ENCODE measurements at regions not wholly inside any gene's neighbourhood (a gene's known extent, or its start where the extent isn't known, plus 50 kb on each side); places are given as distances from the start of the nearest gene placed in this dataset.

GRCh38 chr4:153034681-153035080 lies 98.6 kb downstream of the FHDC1 start:
- DNase-seq (ENCODE audit: low spot score in 2 of 2): peak; percentile 69 to 93
- no peak overlapping the region for H3K4me3 ChIP-seq
- 0 out of 2 replicates have a peak, but pooled peaks cover 3% of the 10 kb centered on the region for H3K27me3 ChIP-seq (ENCODE audit: low read depth)
- no peaks in the 10 kb centered on the region for H3K36me3 ChIP-seq (replicated peaks)
- H3K9me3 ChIP-seq: peaks cover 4% of the 10 kb centered on the region; the same call in 1 of the 2 replicates
- in situ Hi-C loops (cut with MboI; ENCODE audit: low sequenced_read_pairs): no loop called here
- H3K4me1 ChIP-seq: peaks cover 12% of the 10 kb centered on the region

- Histone ChIP-seq H3K4me3 (no peak overlapping the region), H3K4me1 (peaks cover 12% of the 10 kb centered on the region), H3K27me3 (ENCODE audit: low read depth) (0 out of 2 replicates have a peak, but pooled peaks cover 3% of the 10 kb centered on the region), H3K9me3 (0 out of 2 replicates have a peak, but pooled peaks cover 6% of the 10 kb centered on the region), H3K36me3 (replicated peaks) (no peaks in the 10 kb centered on the region)
- in situ Hi-C loops (cut with MboI; ENCODE audit: low sequenced_read_pairs): no loop called here
- no peak for DNase-seq (ENCODE audit: low spot score in 2 of 2)
Measured at GRCh38 chr4:153036931-153037482, 100.9 kb downstream of the FHDC1 start.

DNA sequence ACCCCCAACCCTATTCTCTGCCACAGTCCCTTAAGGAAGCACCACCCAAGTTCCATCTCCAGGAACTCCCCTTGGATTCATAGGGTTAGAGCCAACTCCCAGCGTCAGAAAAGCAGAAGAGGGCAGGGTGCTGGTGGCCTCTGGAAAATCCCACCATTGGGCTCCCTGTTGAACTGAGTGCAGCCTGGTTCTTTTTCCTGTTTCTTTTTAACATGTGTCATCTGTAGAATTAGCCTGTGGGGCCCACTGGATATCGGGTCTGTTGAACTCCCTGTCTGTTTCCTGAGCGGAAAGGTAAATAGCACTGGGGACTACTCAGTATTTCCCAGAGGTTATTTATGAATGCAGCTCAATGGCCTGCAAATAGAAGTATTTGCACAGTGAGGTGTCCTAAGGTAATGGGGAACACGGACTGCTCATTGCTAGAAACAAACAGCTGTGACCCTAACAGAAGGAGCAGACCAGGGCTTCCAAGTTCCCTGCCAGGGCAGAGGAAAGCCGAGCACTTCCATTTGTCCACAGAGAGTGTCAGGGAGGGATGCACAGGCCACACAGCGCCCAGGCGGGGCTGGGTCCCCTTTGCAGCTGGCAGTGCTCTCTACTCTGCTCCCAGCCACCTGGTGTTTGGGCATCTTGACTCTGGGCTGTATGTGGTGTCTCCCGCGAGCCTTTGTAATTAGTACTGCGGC lies 102.6 kb downstream of the FHDC1 start:
- DNase-seq (ENCODE audit: low spot score in 2 of 2): no peak
- Histone ChIP-seq H3K4me1 (peaks cover 12% of the 10 kb centered on the region), H3K36me3 (replicated peaks) (no peaks in the 10 kb centered on the region), H3K27me3 (ENCODE audit: low read depth) (0 out of 2 replicates have a peak, but pooled peaks cover 3% of the 10 kb centered on the region), H3K4me3 (no peak overlapping the region), H3K9me3 (0 out of 2 replicates have a peak, but pooled peaks cover 6% of the 10 kb centered on the region)
- in situ Hi-C loops (cut with MboI; ENCODE audit: low sequenced_read_pairs): no loop called here

DNA sequence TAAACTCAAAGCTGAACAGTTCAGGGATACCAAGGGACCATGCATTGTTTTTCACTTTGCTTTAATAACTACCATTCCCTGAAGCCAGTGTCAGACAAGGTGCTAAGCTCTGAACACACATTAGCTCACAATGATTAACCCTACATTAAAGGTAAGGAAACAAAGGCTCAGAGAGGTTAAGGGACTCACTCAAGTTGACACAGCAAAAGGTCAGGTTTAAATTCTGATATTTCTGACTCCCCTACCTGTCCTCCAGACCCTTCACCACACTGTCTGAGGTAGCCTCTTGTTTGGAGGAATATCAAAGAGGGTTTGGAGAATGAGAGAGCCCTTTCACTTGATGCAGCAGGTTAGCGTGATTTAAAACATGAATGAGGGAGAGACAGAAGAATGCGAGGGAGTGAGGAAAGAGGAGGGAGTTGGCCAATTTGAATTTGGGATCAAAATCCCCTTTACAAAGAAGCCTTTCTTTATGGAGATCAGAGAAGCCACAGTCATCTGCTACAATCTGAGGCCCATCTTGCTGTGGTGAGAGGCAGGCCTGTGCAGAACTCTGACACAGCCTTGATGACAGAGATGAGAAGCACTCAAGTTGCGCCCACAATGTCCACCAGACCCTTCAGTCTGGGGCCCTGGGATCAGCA lies 103.5 kb downstream of the FHDC1 start:
- Histone ChIP-seq H3K4me1 (peaks cover 7% of the 10 kb centered on the region), H3K27me3 (ENCODE audit: low read depth) (0 out of 2 replicates have a peak, but pooled peaks cover 3% of the 10 kb centered on the region), H3K4me3 (no peak overlapping the region), H3K9me3 (0 out of 2 replicates have a peak, but pooled peaks cover 6% of the 10 kb centered on the region), H3K36me3 (replicated peaks) (no peaks in the 10 kb centered on the region)
- no peak for DNase-seq (ENCODE audit: low spot score in 2 of 2)
- in situ Hi-C loops (cut with MboI; ENCODE audit: low sequenced_read_pairs): no loop called here

- DNase-seq (ENCODE audit: low spot score in 2 of 2): no peak
- Histone ChIP-seq H3K27me3 (ENCODE audit: low read depth) (0 out of 2 replicates have a peak, but pooled peaks cover 3% of the 10 kb centered on the region), H3K4me3 (no peak overlapping the region), H3K36me3 (replicated peaks) (no peaks in the 10 kb centered on the region), H3K9me3 (0 out of 2 replicates have a peak, but pooled peaks cover 6% of the 10 kb centered on the region), H3K4me1 (no peaks in the 10 kb centered on the region)
- in situ Hi-C loops (cut with MboI; ENCODE audit: low sequenced_read_pairs): no loop called here
Measured at GRCh38 chr4:153040677-153041076, 104.6 kb downstream of the FHDC1 start.

GRCh38 chr4:153044036-153044435 lies 107.9 kb downstream of the FHDC1 start:
- no peaks in the 10 kb centered on the region for H3K27me3 ChIP-seq (ENCODE audit: low read depth)
- H3K4me3 ChIP-seq: no peak overlapping the region
- no peaks in the 10 kb centered on the region for H3K36me3 ChIP-seq (replicated peaks)
- H3K4me1 ChIP-seq: no peaks in the 10 kb centered on the region
- H3K9me3 ChIP-seq: 0 out of 2 replicates have a peak, but pooled peaks cover 6% of the 10 kb centered on the region
- no peak for DNase-seq (ENCODE audit: low spot score in 2 of 2)
- in situ Hi-C loops (cut with MboI; ENCODE audit: low sequenced_read_pairs): no loop called here

DNA sequence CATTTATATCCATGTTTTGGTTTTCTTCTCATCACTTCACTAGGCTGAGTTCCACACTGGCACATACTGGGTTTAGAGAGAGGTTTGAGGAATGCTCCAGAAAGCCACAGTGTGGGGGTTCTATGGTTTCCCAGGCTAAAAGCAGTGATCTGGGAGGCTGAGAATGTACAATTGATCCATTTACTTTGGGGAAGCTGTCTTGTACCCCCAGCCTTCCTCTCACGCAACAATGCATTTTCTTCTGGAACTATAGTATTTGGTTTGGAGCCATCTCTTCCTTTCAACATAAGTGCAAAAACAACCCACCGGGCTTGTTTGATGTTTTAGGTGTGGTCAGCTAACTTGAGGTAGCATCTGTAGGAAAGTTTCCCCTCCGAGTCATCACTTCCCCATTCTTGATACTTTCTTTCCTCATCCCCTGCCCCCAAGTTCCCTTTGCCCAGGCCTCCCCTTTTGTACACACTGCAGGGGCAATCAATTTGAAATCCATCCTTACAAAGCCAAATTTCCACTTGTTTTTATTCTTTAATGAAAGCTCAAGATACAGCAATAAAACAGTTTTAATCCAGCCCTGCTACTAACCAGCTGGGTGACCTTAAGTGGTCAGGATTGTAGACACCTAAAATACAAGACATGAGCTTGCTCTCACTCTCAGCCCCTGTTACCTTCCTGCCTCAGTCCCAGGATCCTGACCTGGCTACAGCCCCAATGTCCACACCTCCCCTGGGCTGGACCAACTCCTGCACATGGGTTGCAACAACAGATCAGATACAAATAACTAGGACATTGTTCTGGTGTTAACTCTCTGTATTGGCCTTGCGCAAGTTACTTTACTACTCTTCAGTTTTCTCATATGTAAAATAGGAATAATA lies 109.2 kb downstream of the FHDC1 start:
- H3K36me3 ChIP-seq (replicated peaks): no peaks in the 10 kb centered on the region
- in situ Hi-C loops (cut with MboI; ENCODE audit: low sequenced_read_pairs): no loop called here
- 0 out of 2 replicates have a peak, but pooled peaks cover 6% of the 10 kb centered on the region for H3K9me3 ChIP-seq
- H3K4me1 ChIP-seq: no peaks in the 10 kb centered on the region
- H3K4me3 ChIP-seq: no peak overlapping the region
- H3K27me3 ChIP-seq (ENCODE audit: low read depth): no peaks in the 10 kb centered on the region
- no peak for DNase-seq (ENCODE audit: low spot score in 2 of 2)

DNA sequence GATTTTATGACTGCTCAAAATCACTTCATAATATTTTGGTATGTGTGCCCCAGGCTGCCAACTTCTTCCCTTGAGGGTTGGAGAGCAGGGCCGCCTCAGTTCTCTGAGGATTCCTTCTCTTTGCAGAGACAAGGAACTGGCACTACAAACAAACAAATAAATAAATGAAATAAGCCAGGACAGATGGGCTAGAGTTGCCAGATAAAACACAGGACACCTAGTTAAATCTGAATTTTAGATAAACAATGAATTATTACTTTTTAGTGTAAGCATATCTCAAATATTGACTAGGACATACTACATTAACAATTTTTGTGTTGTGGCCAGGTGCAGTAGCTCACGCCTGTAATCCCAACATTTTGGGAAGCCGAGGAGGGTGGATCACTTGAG lies 122.5 kb downstream of the FHDC1 start:
- H3K9me3 ChIP-seq: no peaks in the 10 kb centered on the region
- H3K36me3 ChIP-seq (replicated peaks): no peaks in the 10 kb centered on the region
- DNase-seq (ENCODE audit: low spot score in 2 of 2): no peak
- H3K4me3 ChIP-seq: no peak overlapping the region
- in situ Hi-C loops (cut with MboI; ENCODE audit: low sequenced_read_pairs): no loop called here
- H3K27me3 ChIP-seq (ENCODE audit: low read depth): peaks cover 13% of the 10 kb centered on the region
- no peaks in the 10 kb centered on the region for H3K4me1 ChIP-seq

DNA sequence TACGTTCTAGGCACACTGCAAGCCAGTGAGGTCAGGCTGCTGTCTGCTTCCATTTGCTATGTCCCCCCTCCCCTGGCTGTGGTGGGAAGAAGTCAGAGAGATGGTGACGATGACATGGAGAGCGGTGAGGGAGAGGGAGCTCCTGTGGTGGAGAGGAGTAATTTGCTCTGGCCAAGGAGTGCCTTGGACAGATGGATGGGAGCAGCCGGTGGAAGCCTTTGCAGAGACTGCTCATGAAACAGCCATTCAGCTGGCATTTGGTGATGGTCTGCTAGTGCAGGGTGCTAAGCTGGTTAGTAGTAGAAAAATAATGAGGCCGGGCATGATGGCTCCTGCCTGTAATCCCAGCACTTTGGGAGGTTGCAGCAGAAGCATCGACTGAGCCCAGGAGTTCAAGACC lies 124.1 kb downstream of the FHDC1 start:
- in situ Hi-C loops (cut with MboI; ENCODE audit: low sequenced_read_pairs): no loop called here

DNA sequence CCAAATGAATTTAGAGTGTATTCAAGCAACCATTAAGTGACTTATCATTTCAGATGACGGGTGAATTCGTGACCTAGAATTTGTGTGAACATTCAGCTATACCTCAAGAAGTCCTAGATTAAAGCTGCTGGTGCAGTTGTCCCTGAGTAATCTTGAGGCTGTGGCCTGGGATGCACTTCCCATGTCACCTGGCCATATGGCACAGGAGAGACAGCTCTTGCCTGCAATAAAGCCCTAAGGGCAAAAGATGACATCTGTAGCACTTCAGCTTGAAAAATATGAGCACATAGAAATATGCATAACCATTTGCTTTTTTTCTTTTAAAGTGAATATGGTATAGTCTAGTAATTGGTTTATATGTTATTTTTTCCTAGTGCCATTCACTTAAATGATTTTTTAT lies 125.8 kb downstream of the FHDC1 start:
- in situ Hi-C loops (cut with MboI; ENCODE audit: low sequenced_read_pairs): no loop called here
- H3K9me3 ChIP-seq: no peaks in the 10 kb centered on the region; the same call in 1 of the 2 replicates
- no peak overlapping the region for H3K4me3 ChIP-seq
- no peak for DNase-seq (ENCODE audit: low spot score in 2 of 2)
- no peaks in the 10 kb centered on the region for H3K4me1 ChIP-seq
- no peaks in the 10 kb centered on the region for H3K27me3 ChIP-seq (ENCODE audit: low read depth)
- no peaks in the 10 kb centered on the region for H3K36me3 ChIP-seq (replicated peaks)

More for the DNA sequence above, 124.1 kb downstream of the FHDC1 start:
- peaks cover 4% of the 10 kb centered on the region; the same call in 1 of the 2 replicates for H3K27me3 ChIP-seq (ENCODE audit: low read depth)
- no peak overlapping the region for H3K4me3 ChIP-seq
- no peaks in the 10 kb centered on the region for H3K9me3 ChIP-seq
- no peak for DNase-seq (ENCODE audit: low spot score in 2 of 2)
- no peaks in the 10 kb centered on the region for H3K4me1 ChIP-seq
- no peaks in the 10 kb centered on the region for H3K36me3 ChIP-seq (replicated peaks)

DNA sequence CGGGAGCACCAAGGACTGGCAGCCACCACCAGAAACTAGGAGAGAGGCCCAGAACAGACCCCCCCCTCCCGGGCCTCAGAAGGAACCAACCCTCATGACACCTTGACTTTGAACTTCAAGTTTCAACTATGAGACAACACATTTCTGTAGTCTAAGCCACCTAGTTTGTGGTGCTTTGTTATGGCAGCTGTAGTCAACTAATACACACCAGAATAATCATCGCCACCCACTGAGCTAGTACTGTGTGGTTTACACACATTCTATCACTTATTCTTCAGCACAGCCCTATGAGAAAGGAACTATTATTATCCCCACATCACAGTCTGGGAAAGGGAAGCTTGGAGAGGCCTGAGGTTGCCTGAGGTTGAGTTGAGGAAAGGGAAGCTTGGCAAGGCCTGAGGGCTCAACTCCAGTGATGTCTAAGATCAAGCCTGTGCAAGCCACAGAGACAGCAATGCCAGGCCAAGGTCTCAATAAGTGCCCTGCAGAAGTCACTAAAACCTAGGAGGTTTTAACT lies 126.6 kb downstream of the FHDC1 start:
- Histone ChIP-seq H3K4me3 (no peak overlapping the region), H3K4me1 (0 out of 2 replicates have a peak, but pooled peaks cover 2% of the 10 kb centered on the region), H3K9me3 (no peaks in the 10 kb centered on the region; the same call in 1 of the 2 replicates), H3K36me3 (replicated peaks) (no peaks in the 10 kb centered on the region), H3K27me3 (ENCODE audit: low read depth) (no peaks in the 10 kb centered on the region)
- no peak for DNase-seq (ENCODE audit: low spot score in 2 of 2)
- in situ Hi-C loops (cut with MboI; ENCODE audit: low sequenced_read_pairs): no loop called here

GRCh38 chr4:153063490-153063889 lies 127.4 kb downstream of the FHDC1 start:
- Histone ChIP-seq H3K9me3 (no peaks in the 10 kb centered on the region; the same call in 1 of the 2 replicates), H3K27me3 (ENCODE audit: low read depth) (no peaks in the 10 kb centered on the region), H3K4me3 (no peak overlapping the region), H3K36me3 (replicated peaks) (no peaks in the 10 kb centered on the region), H3K4me1 (0 out of 2 replicates have a peak, but pooled peaks cover 2% of the 10 kb centered on the region)
- in situ Hi-C loops (cut with MboI; ENCODE audit: low sequenced_read_pairs): no loop called here
- DNase-seq (ENCODE audit: low spot score in 2 of 2): no peak

GRCh38 chr4:153064571-153064970 lies 128.4 kb downstream of the FHDC1 start:
- Histone ChIP-seq H3K36me3 (replicated peaks) (no peaks in the 10 kb centered on the region), H3K4me3 (no peak overlapping the region), H3K27me3 (ENCODE audit: low read depth) (no peaks in the 10 kb centered on the region), H3K4me1 (0 out of 2 replicates have a peak, but pooled peaks cover 2% of the 10 kb centered on the region), H3K9me3 (no peaks in the 10 kb centered on the region; the same call in 1 of the 2 replicates)
- in situ Hi-C loops (cut with MboI; ENCODE audit: low sequenced_read_pairs): no loop called here
- no peak for DNase-seq (ENCODE audit: low spot score in 2 of 2)
